ENCODE measurements at regions not wholly inside any gene's neighbourhood (a gene's known extent, or its start where the extent isn't known, plus 50 kb on each side); places are given as distances from the start of the nearest gene placed in this dataset.

- no peak for DNase-seq
Observed at GRCh38 chr6:169044381-169045230, 209.0 kb downstream of the THBS2 start.

DNA sequence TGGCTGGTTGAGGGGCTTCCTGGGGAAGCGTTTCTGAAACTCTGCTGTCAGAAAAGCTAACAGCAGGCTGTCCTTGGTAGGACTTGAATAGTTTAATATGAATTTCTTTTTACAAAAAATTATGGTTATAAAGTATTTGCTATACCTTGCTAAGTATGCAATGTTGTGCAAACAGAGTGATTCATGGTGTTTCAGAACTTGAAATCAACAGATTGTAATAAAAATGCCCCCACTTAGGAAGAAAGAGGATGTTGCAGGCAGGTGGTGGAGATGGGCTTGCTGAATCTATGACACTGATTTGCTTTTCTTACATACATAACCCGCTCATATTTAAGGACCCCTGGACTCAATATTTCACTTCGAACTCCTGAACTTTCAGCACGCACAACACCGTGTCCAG lies 211.6 kb downstream of the THBS2 start:
- no peak for DNase-seq

- DNase-seq: no peak
Observed at GRCh38 chr6:169041078-169041477, 212.6 kb downstream of the THBS2 start.

DNA sequence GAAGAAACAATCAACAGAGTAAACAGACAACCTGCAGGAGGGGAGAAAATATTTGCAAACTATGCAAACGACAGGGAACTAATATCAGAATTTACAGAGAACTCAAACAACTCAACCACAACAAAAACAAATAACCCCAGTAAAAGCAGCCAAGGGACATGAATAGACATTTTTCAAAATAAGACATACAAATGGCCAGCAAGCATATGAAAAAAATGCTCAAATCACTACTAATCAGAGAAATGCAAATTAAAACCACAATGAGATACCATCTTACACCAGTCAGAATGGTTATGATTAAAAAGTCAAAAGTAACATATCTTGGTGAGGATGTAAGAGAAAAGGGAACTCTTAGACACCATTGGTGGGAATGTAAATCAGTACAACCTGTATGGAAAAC lies 215.0 kb downstream of the THBS2 start:
- no peak for DNase-seq

DNA sequence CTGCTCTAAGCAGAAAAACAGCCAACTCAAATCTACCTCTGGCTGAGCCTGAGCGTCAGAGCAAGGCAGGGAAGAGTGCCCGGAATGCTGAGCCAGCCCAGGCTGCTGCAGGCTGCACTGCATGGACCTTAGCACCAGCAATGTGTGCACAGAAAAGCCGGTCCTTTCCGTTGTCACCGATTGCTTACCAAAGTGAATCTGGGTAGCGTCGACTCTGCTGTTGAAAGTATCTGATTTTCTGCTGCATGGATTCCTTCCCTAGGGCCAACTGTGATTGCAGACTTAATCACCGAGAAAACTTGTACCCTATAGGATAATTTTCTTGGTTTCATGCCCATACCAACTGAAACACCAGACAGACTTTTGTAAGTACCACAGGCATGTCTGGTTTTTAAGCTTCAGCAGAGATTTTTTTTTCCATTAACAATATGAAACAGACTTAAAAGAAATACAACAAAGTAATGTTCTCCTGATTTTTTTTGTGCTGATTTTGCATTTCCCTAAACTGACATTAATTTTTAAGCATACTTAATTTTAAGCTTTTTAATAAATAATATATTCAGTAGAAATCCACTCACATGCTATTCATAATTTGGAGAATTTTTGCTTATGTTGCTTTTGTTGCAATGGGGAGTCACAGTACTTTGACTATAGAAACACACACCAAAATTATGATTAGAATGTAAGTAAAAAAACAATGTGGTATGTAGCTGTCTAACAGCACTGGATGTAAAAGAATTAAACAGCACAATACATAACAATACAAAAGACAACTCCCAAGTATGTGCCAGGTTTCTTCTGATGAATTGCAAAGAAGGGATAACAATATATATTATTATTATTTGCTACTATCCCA lies 218.0 kb downstream of the THBS2 start:
- no peak for DNase-seq

- no peak for DNase-seq
Observed at GRCh38 chr6:169034516-169035167, 219.0 kb downstream of the THBS2 start.

GRCh38 chr6:169029861-169030260 lies 223.8 kb downstream of the THBS2 start:
- DNase-seq: no peak

DNA sequence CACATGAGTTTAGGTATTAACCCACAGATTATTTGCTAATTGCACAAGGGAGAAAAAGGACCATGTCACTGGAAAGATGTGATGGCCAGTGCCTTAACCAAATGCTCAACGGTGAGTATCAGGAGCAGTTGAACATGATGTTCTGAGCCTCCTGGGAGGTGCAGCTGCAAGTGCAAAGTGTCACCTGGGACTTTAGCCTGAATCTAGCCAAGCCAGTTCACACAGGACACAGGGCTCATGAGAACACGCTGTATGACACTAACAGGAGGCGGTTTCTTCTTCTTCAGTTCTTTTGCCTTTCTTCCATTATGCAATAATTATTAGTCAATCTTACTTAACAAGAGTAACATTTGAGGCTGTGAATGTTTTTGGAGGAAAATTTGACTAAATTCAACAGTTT lies 225.3 kb downstream of the THBS2 start:
- no peak for DNase-seq

GRCh38 chr6:169026175-169026574 lies 227.5 kb downstream of the THBS2 start:
- no peak for DNase-seq

DNA sequence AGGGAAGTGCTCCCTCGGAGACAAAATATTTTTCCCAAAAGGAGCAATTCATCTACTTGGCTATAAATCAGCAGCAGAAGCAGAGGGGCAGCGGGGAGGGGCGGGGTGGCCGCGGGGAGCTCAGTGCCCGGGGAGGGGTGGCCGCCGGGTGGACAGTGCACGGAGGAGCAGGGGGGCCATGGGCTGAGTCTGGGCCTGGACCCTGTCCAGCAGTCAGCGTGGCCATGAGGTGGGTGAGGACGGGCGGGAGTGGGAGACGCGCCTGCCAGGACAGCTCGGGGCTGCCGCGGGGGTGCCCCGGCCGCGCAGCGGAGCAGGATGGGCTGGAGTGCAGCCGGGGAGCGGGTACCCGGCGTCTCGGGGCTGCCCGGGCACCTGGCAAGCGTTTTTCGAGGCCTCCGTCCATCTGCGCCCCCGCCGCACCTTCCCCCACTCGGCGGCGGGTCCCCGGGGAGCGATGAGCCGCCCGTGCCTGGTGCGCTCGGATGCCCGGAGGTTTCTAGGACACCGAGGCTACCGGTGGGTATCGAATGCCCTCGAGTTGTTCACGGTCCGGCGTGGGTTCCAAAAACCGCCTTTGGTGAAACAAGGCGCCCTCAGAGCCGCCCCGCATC lies 229.5 kb downstream of the THBS2 start:
- no peak for DNase-seq

- DNase-seq: no peak
Observed at GRCh38 chr6:169023161-169023874, 230.3 kb downstream of the THBS2 start.

DNA sequence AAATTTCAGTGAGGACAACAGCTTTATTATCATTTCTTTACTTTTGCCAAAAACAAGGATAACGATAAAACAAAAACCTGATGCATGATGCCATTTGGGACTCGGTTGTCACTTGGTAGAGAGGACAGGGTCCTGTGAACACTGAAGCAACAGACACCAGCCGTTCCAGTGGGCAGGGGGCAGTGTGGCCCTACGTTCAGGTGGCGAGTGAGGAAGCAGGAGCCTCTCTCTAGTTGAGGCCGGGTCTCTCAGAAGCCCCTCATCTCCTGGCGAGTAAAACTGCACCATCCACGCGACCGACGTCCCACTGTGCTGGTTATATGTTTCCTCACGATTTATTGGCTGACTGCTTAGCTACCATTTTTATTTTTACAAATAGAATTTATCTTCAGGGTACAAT lies 231.6 kb downstream of the THBS2 start:
- DNase-seq: no peak

DNA sequence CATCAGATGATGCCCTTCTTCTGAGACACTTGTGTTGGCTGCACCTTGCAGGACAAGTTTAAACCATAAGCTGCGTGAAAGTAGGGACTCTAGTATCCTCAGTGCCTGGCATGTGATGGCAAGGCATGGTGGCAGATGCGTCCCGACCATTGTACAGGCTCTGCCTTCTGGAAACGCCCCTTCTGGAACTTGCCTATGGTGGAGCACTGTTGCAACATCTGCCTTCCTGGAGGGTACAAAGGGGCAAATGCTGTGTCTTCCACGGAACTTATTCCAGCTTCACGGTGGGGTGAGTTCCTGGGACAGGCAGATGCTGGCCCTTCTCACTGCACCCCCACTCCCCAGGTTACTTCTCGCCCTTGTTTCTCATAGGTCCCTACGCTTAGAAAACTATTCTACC lies 232.8 kb downstream of the THBS2 start:
- no peak for DNase-seq

- DNase-seq: no peak
Observed at GRCh38 chr6:169019727-169020491, 233.7 kb downstream of the THBS2 start.

- DNase-seq: no peak
Observed at GRCh38 chr6:169019111-169019510, 234.5 kb downstream of the THBS2 start.

DNA sequence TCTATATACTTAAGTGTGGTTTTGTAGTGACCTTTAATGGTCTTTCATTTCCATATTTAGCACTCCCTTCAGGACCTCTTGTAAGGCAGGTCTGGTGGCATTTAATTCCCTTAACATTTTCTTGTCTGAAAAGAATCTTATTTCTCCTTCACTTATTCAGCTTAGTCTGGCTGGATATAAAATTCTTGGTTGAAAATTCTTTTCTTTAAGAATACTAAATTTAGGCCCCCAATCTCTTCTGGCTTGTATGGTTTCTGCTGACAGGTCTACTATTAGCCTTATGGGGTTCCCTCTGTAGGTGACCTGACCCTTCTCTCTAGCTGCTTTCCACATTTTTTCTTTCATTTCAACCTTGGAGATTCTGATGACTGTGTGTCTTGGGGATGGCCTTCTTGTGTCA lies 236.9 kb downstream of the THBS2 start:
- DNase-seq: no peak

- DNase-seq: no peak
Observed at GRCh38 chr6:169014211-169015197, 239.1 kb downstream of the THBS2 start.

- DNase-seq: no peak
Observed at GRCh38 chr6:169009628-169010027, 244.0 kb downstream of the THBS2 start.

DNA sequence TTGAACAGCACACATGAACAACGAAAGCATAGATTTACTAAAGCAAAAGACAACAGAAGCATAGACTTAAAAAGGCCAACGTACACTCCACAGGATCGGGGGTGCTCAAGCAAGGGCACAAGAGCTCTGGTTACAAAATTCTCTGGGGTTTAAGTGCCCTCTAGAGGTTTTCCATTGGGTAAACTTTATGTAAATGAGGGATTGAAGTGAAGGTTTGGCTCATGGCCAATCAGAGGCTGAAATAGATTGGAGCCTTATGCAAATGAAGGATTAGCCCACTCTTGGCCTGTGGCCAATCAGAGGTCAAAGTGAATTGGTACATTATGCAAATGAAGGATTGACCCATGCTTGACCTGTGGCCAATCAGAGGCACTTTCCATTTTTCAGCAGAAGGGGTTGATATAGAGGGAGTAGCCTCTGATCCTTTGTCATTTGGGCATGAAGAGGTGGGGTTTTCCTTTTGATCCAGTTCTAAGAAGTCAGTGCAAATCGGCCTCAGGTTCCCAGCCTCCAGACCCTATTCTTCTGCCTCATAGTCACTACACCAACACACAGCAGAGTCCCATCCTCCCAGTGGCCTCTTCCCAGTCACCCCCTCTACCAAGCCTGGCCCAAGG lies 244.9 kb downstream of the THBS2 start:
- DNase-seq: no peak

- DNase-seq: no peak
Observed at GRCh38 chr6:169005166-169005565, 248.5 kb downstream of the THBS2 start.
